ENCODE measurements at regions not wholly inside any gene's neighbourhood (a gene's known extent, or its start where the extent isn't known, plus 50 kb on each side); places are given as distances from the start of the nearest gene placed in this dataset.

- TF ChIP-seq POLR2AphosphoS5 (IDR thresholded peaks at IDR 0.05) (no peak), CTCF (IDR thresholded peaks at IDR 0.05) (no peak), POLR2A (IDR thresholded peaks at IDR 0.05) (no peak)
Measured at GRCh38 chr12:91769736-91770135, 375.9 kb downstream of the BTG1 start.
